ENCODE measurements at regions not wholly inside any gene's neighbourhood (a gene's known extent, or its start where the extent isn't known, plus 50 kb on each side); places are given as distances from the start of the nearest gene placed in this dataset.

GRCh38 chr4:35802644-35803043, 441.7 kb downstream of the ARAP2 start:
- TF ChIP-seq POLR2A (IDR thresholded peaks at IDR 0.05) (no peak), CTCF (IDR thresholded peaks at IDR 0.05) (no peak), POLR2AphosphoS5 (IDR thresholded peaks at IDR 0.05) (no peak)
- intact Hi-C loops (cut with DNase I; ENCODE audit: low total_unique reads), result no loop called here
- no peaks in the 10 kb centered on the region for H3K9me3 ChIP-seq
- H3K36me3 ChIP-seq, result no peaks in the 10 kb centered on the region
- no peak for DNase-seq (ENCODE audit: low spot score in 2 of 2)
- no peaks in the 10 kb centered on the region for H3K4me1 ChIP-seq
- H3K27me3 ChIP-seq, result no peaks in the 10 kb centered on the region
- H3K4me3 ChIP-seq, result no peak overlapping the region
- H3K27ac ChIP-seq, result no peak overlapping the region

GRCh38 chr4:35818520-35818919, 425.8 kb downstream of the ARAP2 start:
- DNase-seq (ENCODE audit: low spot score in 2 of 2), result no peak
- Histone ChIP-seq H3K27me3 (no peaks in the 10 kb centered on the region), H3K27ac (no peak overlapping the region), H3K36me3 (no peaks in the 10 kb centered on the region), H3K4me1 (no peaks in the 10 kb centered on the region), H3K9me3 (no peaks in the 10 kb centered on the region), H3K4me3 (no peak overlapping the region)
- TF ChIP-seq POLR2AphosphoS5 (IDR thresholded peaks at IDR 0.05) (no peak), POLR2A (IDR thresholded peaks at IDR 0.05) (no peak), CTCF (IDR thresholded peaks at IDR 0.05) (no peak)
- intact Hi-C loops (cut with DNase I; ENCODE audit: low total_unique reads), result no loop called here

- H3K27me3 ChIP-seq, result no peaks in the 10 kb centered on the region
- DNase-seq (ENCODE audit: low spot score in 2 of 2), result no peak
- no peaks in the 10 kb centered on the region for H3K36me3 ChIP-seq
- TF ChIP-seq CTCF (IDR thresholded peaks at IDR 0.05) (no peak), POLR2AphosphoS5 (IDR thresholded peaks at IDR 0.05) (no peak), POLR2A (IDR thresholded peaks at IDR 0.05) (no peak)
- no peaks in the 10 kb centered on the region for H3K4me1 ChIP-seq
- no peak overlapping the region for H3K4me3 ChIP-seq
- no peak overlapping the region for H3K27ac ChIP-seq
- intact Hi-C loops (cut with DNase I; ENCODE audit: low total_unique reads), result no loop called here
- no peaks in the 10 kb centered on the region for H3K9me3 ChIP-seq
Observed at GRCh38 chr4:35820003-35820402, 424.3 kb downstream of the ARAP2 start.

GRCh38 chr4:35824231-35824630, 420.1 kb downstream of the ARAP2 start:
- Histone ChIP-seq H3K27ac (no peak overlapping the region), H3K4me3 (no peak overlapping the region), H3K36me3 (no peaks in the 10 kb centered on the region), H3K27me3 (no peaks in the 10 kb centered on the region), H3K9me3 (no peaks in the 10 kb centered on the region), H3K4me1 (no peaks in the 10 kb centered on the region)
- DNase-seq (ENCODE audit: low spot score in 2 of 2), result no peak
- intact Hi-C loops (cut with DNase I; ENCODE audit: low total_unique reads), result no loop called here
- no peak for TF ChIP-seq POLR2A (IDR thresholded peaks at IDR 0.05)
- no peak for TF ChIP-seq CTCF (IDR thresholded peaks at IDR 0.05)

- DNase-seq (ENCODE audit: low spot score in 2 of 2), result no peak
- Histone ChIP-seq H3K27me3 (no peaks in the 10 kb centered on the region), H3K36me3 (no peaks in the 10 kb centered on the region), H3K9me3 (no peaks in the 10 kb centered on the region), H3K27ac (no peak overlapping the region), H3K4me1 (no peaks in the 10 kb centered on the region), H3K4me3 (no peak overlapping the region)
- intact Hi-C loops (cut with DNase I; ENCODE audit: low total_unique reads), result no loop called here
- TF ChIP-seq POLR2A (IDR thresholded peaks at IDR 0.05) (no peak), CTCF (IDR thresholded peaks at IDR 0.05) (no peak), POLR2AphosphoS5 (IDR thresholded peaks at IDR 0.05) (no peak)
Observed at GRCh38 chr4:35835893-35836292, 408.4 kb downstream of the ARAP2 start.
